ENCODE measurements at regions not wholly inside any gene's neighbourhood (a gene's known extent, or its start where the extent isn't known, plus 50 kb on each side); places are given as distances from the start of the nearest gene placed in this dataset.
A peak's percentile ranks its signal among the peaks of the same experiment; 100 is the strongest.

- no peaks in the 10 kb centered on the region for H3K27me3 ChIP-seq
- intact Hi-C loops (cut with DNase I) = no loop called here
- no peaks in the 10 kb centered on the region for H3K36me3 ChIP-seq
- peak in 1 of 2 donors; percentile 41 for DNase-seq (ENCODE audit: low spot score in 2 of 2)
- H3K27ac ChIP-seq = no peak overlapping the region
- H3K9me3 ChIP-seq = no peaks in the 10 kb centered on the region
- TF ChIP-seq, protein P1, sequence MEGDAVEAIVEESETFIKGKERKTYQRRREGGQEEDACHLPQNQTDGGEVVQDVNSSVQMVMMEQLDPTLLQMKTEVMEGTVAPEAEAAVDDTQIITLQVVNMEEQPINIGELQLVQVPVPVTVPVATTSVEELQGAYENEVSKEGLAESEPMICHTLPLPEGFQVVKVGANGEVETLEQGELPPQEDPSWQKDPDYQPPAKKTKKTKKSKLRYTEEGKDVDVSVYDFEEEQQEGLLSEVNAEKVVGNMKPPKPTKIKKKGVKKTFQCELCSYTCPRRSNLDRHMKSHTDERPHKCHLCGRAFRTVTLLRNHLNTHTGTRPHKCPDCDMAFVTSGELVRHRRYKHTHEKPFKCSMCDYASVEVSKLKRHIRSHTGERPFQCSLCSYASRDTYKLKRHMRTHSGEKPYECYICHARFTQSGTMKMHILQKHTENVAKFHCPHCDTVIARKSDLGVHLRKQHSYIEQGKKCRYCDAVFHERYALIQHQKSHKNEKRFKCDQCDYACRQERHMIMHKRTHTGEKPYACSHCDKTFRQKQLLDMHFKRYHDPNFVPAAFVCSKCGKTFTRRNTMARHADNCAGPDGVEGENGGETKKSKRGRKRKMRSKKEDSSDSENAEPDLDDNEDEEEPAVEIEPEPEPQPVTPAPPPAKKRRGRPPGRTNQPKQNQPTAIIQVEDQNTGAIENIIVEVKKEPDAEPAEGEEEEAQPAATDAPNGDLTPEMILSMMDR (IDR thresholded peaks at IDR 0.05) = no peak
- no peak overlapping the region for H3K4me3 ChIP-seq
- H3K4me1 ChIP-seq = no peaks in the 10 kb centered on the region
Observed at GRCh38 chr9:124191691-124192395, 65.9 kb upstream of the NEK6 start.

DNA sequence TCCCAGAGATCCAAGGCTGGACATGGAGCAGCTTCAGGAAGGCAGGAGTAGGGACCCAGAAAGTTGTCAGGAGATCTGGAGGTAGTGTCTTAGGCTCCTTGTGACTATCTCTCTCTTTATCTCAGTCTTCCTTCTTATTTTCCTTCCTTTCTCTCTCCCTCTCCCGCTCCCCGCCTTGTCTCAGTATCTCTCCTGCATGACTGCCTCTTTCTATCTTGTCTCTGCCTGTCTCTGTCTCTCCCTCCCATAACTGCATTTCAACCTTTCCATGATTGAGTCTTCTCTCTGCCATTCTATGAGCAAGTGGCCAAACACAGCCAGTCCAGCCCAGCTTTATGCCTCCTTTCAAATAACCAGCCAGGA is 61.0 kb upstream of the NEK6 start:
- intact Hi-C loops (cut with DNase I) = no loop called here
- H3K27ac ChIP-seq = no peak overlapping the region
- TF ChIP-seq, protein P1 (IDR thresholded peaks at IDR 0.05) = no peak
- H3K4me3 ChIP-seq = no peak overlapping the region
- H3K4me1 ChIP-seq = no peaks in the 10 kb centered on the region
- H3K27me3 ChIP-seq = no peaks in the 10 kb centered on the region
- no peaks in the 10 kb centered on the region for H3K9me3 ChIP-seq
- no peak for DNase-seq (ENCODE audit: low spot score in 2 of 2)
- no peaks in the 10 kb centered on the region for H3K36me3 ChIP-seq

DNA sequence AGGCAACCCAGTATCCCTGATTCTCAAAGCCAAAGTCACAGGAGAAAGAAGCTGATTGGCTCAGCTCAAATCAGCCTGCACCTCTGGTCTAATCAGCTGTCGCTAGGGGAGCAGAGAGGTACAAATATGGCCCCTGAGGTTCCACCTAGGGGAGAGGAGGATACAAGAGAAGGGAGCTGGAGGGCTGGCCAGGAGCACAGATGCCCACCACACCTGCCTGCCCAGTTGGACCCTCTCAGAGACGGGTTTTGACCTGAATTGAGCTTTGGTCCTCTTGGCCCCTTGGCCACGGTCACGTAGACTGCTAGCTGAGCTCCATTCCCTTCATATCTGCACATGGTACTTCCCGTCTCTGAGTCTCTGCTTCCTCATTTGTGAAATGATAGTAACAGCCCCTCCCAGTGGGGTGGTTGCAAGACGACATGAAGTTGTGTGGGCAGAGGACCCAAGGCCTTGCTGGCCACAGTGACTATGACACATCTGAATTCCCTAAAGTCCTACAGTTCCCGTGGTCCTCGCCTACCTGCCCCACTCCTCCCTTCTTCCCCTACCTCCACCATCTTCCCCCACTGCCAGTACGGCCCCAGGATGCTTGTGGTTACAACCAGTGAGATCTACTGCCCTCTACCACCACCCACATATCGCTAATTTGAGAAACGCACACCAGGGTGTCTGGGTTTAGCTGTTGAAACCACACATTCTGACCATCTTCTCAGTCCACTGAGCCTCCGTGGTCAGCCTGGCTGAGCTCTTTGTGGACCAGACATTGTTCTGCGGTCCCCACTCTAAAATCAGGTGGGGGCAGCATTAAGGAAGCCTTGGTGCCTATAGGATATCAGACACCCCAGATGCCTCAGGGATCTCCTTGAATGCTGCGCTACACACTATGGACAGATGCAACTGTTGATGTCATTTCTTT is 60.3 kb upstream of the NEK6 start:
- no peaks in the 10 kb centered on the region for H3K4me1 ChIP-seq
- DNase-seq (ENCODE audit: low spot score in 2 of 2) = peak in 1 of 2 donors; percentile 62
- no peak overlapping the region for H3K27ac ChIP-seq
- intact Hi-C loops (cut with DNase I) = no loop called here
- no peak overlapping the region for H3K4me3 ChIP-seq
- no peaks in the 10 kb centered on the region for H3K27me3 ChIP-seq
- H3K9me3 ChIP-seq = no peaks in the 10 kb centered on the region
- no peaks in the 10 kb centered on the region for H3K36me3 ChIP-seq
- TF ChIP-seq, protein P1 (IDR thresholded peaks at IDR 0.05) = no peak

GRCh38 chr9:124198331-124198730 is 59.4 kb upstream of the NEK6 start:
- TF ChIP-seq, protein P1 (IDR thresholded peaks at IDR 0.05) = no peak
- H3K27me3 ChIP-seq = no peaks in the 10 kb centered on the region
- H3K9me3 ChIP-seq = no peaks in the 10 kb centered on the region
- no peak overlapping the region for H3K4me3 ChIP-seq
- intact Hi-C loops (cut with DNase I) = no loop called here
- peak in 1 of 2 donors; percentile 33 for DNase-seq (ENCODE audit: low spot score in 2 of 2)
- H3K27ac ChIP-seq = no peak overlapping the region
- no peaks in the 10 kb centered on the region for H3K4me1 ChIP-seq
- no peaks in the 10 kb centered on the region for H3K36me3 ChIP-seq

DNA sequence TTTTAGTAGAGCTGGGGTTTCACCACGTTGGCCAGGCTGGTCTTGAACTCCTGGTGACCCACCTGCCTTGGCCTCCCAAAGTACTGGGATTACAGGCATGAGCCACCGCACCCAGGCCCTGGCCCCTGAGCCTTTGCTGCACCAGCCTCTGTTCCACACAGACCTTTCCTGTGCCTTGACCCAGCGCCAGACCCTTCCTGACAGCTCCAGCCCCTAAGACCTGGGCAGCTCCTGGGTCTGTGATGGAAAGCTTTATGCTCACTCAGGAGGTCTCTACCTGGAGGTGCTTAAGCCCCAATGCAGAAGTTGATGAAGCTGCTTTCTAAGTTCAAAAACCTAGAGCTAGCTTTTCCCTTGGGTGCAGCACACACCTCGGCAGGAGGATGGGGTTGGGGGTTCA is 58.8 kb upstream of the NEK6 start:
- TF ChIP-seq, protein P1 (IDR thresholded peaks at IDR 0.05) = no peak
- Histone ChIP-seq H3K4me3 (no peak overlapping the region), H3K4me1 (no peaks in the 10 kb centered on the region), H3K9me3 (no peaks in the 10 kb centered on the region), H3K27me3 (no peaks in the 10 kb centered on the region), H3K36me3 (no peaks in the 10 kb centered on the region), H3K27ac (no peak overlapping the region)
- peak in 1 of 2 donors; percentile 22 for DNase-seq (ENCODE audit: low spot score in 2 of 2)
- intact Hi-C loops (cut with DNase I) = no loop called here

All from ascending aorta (tissue), 2 donors.